HEK293T (cell line): ENCODE measurements at regions not wholly inside any gene's neighbourhood (a gene's known extent, or its start where the extent isn't known, plus 50 kb on each side); places are given as distances from the start of the nearest gene placed in this dataset.

Experiments
- BHLHE40 ChIP-seq: fragments of 450-650 bp; IDR thresholded peaks from 2 replicates; pipeline ENCODE4 v1.6.1; 2016; ENCODE audit warnings: mild to moderate bottlenecking, moderate library complexity, borderline replicate concordance
- CTBP1 ChIP-seq: fragments of 450-650 bp; IDR thresholded peaks from 2 replicates; pipeline ENCODE4 v1.6.1; 2016; ENCODE audit warnings: borderline replicate concordance
- ELF4 ChIP-seq: fragments of 450-650 bp; IDR thresholded peaks from 2 replicates; pipeline ENCODE4 v1.6.1; 2017; ENCODE audit warnings: antibody characterized with exemption
- FOXA1 ChIP-seq: fragments of 450-650 bp; IDR thresholded peaks from 2 replicates; pipeline ENCODE4 v1.6.1; 2016; ENCODE audit warnings: mild to moderate bottlenecking
- FOXK2 ChIP-seq: fragments of 450-650 bp; IDR thresholded peaks from 2 replicates; pipeline ENCODE4 v1.6.1; 2016; ENCODE audit warnings: mild to moderate bottlenecking
- FOXM1 ChIP-seq: fragments of 450-650 bp; IDR thresholded peaks from 2 replicates; pipeline ENCODE4 v1.6.1; 2017; ENCODE audit warnings: mild to moderate bottlenecking, borderline replicate concordance
- HDGF ChIP-seq: fragments of 450-650 bp; IDR thresholded peaks from 2 replicates; pipeline ENCODE4 v1.6.1; 2017; ENCODE audit warnings: antibody characterized with exemption, borderline replicate concordance
- L3MBTL2 ChIP-seq: fragments of 450-650 bp; conservative IDR thresholded peaks from 2 replicates; pipeline ENCODE4 v1.6.1; 2016; ENCODE audit warnings: mild to moderate bottlenecking
- LEF1 ChIP-seq: fragments of 450-650 bp; IDR thresholded peaks from 2 replicates; pipeline ENCODE4 v1.6.1; 2017; ENCODE audit warnings: mild to moderate bottlenecking, borderline replicate concordance
- SP1 ChIP-seq: fragments of 450-650 bp; IDR thresholded peaks from 2 replicates; pipeline ENCODE4 v1.6.1; 2017
- SUZ12 ChIP-seq: fragments of 450-650 bp; IDR thresholded peaks from 2 replicates; pipeline ENCODE4 v1.6.1; 2016; ENCODE audit warnings: mild to moderate bottlenecking
- TARDBP ChIP-seq: fragments of 450-650 bp; IDR thresholded peaks from 2 replicates; pipeline ENCODE4 v1.6.1; 2016

GRCh38 chr15:93244696-93245660, 156.0 kb upstream of the RGMA start:
- no peak for TF ChIP-seq SP1
- TF ChIP-seq LEF1 = no peak
- no peak for TF ChIP-seq FOXK2
- no peak for TF ChIP-seq CTBP1
- no peak for TF ChIP-seq FOXA1
- no peak for TF ChIP-seq FOXM1
- TF ChIP-seq SUZ12 = no peak
- no peak for TF ChIP-seq HDGF
- TF ChIP-seq TARDBP = no peak
- no peak for TF ChIP-seq BHLHE40
- TF ChIP-seq ELF4 = no peak
- no peak for TF ChIP-seq L3MBTL2
